GM19099 (cell line): ENCODE measurements at regions not wholly inside any gene's neighbourhood (a gene's known extent, or its start where the extent isn't known, plus 50 kb on each side); places are given as distances from the start of the nearest gene placed in this dataset.

Source experiments
- POLR2A ChIP-seq: IDR thresholded peaks from 3 replicates; pipeline ENCODE4 v1.6.1; 2011; ENCODE audit warnings: low read depth; ENCODE audit not compliant: insufficient read length; ENCODE audit errors: extremely low read depth

DNA sequence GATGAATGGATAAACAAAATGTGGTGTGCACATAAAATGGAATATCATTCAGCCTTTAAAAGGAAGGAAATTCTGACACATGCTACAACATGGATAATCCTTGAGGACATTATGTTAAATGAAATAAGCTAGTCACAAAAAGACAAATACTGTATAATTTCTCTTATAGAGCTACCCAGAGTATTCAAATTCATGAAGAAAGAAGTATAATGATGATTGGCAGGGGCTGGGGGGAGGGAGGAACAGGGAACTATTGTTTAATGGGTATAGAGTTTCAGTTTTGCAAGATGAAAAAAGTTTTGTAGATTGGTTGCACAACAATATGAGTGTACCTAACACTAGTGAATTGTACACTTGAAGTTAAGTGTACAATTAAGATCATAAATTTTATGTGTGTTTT lies 153.9 kb upstream of the STK26 start:
- no peak for TF ChIP-seq POLR2A

DNA sequence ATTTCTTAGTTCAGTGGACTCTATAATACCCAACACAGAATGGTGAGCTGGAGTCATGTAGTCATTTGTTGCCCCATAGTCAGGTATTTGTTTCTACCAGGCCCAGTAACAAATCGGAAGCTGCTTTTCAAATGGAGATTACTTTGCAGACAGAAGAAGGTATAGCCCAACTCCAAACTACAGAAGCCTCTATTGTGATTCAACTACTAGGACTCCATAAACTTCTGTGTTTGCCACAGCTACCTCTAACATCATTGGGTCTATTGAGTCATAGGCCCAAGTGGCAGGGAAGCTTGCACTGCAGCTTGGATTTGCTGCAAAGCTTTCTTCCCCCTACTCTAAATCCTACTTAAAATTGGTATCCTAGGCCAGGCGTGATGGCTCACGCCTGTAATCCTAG lies 148.8 kb upstream of the STK26 start:
- TF ChIP-seq POLR2A: no peak

DNA sequence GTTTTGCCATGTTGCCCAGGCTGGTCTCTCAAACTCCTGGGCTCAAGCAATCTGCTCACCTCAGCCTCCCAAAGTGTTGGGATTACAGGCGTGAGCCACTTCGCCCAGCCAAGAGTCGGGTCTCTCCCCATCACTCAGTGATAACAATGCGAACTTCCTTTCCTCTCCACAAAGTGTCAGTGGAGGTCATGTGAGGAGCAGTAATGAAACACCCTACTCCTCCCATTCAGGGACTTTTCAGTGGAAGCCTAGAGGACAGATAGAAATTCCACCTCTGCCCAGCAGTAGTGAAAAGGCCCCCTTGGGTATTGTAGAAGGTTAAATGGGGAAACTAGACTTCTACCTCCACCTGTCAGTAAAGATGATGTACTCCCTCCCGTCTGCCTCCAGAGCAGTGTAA lies 141.9 kb upstream of the STK26 start:
- TF ChIP-seq POLR2A: no peak

DNA sequence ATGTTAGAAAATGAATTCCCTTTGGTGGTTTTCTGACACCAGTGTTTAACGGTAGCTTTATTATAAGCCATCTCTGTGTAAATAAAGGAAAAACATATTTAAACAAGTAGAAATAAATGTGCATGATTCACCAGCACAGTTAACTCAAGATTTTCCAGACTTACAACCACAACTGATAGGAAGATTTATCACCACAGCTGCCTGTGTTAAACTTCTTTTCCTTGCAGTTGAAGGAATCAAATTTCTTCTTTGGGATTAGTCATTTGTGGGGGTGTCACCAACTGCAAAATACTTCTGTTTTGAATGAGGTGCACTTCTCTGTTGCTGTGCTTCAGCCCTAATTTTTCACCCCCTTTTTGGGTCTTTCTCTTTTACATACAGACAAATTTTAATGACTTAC lies 128.1 kb upstream of the STK26 start:
- TF ChIP-seq POLR2A: no peak

DNA sequence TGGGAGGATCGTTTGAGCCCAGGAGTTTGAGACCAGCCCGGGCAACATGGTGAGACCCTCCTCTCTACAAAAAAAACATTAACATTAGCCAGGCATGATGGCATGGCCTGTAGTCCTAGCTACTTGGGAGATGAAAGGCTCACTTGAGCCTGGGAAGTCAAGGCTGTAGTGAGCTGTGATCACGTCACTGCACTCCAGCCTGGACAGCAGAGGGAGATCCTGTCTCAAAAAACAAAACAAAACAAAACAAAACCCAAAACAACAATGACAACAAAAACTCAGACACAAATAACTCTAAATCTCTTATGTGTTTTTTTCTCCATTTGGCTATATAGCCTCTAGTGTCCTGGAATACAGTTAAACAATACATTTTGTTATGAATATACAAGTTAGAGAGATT lies 127.3 kb upstream of the STK26 start:
- no peak for TF ChIP-seq POLR2A

DNA sequence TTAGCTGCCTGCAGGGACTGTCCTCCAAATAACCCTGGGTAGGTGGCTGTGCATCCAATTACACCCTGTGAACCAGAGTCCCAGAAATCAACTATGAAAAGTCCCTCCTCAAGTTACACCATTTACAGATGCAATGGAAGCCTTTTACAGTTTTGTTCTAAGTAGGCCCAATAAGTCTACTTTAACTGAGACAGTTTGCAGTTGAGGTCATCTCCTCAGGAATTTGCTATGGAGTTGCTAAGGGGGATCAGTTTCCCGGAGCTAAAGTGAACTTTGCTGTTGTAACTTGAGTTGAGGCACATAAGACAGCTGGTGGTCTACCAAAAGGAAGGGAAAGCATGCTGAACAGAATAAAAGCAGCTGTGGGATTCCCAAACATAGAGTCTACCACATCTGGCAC lies 121.6 kb upstream of the STK26 start:
- no peak for TF ChIP-seq POLR2A

DNA sequence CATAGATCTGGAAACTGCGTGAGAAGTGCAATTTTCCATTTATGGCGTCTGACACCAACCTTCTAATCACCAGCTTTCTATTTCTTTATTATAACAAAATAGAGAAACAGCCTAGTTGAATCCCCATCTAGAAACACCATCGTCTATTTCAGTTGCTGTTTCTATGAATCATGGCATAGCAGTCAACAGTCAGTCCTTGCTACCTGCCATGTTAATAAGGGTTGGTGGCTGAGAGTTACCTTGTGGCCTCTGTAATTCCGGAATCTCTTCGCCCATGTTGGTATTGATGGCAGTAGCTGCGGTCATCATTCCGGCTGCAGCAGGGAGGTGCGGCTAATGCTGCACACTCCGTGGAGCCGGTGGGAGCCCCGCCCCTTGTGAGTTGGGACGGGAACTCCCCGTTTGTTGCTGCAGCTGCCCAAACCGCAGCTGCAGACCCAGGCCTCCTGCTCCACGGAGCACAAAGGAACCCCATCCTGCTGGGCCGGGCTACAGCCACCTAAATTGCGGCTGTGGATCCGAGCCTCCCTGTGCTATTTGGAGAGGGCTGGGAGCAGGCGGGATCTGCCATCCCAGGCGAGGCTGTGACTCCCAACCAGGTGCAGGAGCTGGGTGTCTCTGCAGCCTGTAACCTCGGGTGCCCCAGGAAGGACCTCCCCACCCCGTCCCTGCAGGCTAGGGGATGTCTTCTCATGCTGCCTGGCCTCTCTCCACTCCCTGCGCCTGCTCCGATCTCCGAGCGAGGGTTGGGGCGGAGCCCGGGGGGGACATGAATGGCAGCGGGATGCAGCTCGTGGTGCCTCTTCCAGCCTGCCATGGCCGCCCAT lies 115.4 kb upstream of the STK26 start:
- no peak for TF ChIP-seq POLR2A

DNA sequence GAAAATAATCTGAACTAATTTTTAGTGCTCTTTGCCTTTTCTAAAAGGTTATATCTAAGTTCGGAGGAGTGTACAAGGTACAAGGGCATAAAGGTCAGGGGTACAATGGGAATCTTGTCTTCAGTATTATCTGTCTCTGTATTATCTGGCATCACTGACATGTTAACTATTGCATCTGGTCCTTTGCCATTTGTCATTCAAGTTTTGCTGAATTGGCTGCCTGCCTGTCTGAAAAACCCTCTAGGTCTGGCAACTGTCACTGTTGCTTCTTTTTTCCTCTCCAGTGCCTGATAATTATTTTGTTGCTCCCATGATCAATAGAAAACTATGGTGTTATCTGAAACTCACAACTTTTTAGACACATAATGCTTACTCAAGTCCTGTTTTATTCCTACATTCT lies 112.5 kb upstream of the STK26 start:
- no peak for TF ChIP-seq POLR2A

DNA sequence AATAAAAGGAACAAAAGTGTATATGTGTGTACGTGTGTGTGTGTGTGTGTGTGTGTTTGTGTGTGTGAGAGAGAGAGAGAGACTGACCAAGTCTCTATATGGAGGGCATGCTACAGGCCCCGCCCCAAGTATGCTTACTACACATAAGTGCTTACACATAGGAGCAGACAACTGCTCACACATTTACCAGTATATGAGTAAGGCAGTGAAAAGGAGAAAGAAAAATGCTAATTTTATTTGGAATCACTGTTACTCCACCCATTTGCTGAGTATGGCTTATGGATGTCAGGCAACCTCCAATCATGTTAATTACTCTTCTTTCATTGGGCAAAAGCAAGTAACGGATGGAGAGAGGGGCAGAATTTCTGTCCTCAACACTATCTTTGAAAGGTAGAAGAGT lies 107.6 kb upstream of the STK26 start:
- no peak for TF ChIP-seq POLR2A

DNA sequence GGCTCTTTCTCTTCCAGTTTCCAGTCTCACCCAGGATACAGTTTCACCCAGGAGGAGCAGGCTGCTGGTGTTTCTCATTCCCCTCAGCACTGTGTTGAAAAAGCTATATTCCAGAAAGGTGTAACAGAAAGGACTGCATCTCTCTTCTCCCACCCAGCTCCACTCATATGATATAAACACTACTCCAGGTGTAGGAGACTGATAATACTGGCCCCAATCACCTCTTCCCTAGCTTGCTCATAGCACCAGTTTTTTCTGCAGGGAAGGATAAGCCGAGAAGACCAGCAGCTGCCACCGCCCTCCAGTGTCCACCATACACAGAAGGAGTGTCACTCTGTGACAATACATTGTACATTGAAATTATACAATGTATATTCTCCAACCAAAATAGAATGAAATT lies 105.5 kb upstream of the STK26 start:
- TF ChIP-seq POLR2A: no peak

DNA sequence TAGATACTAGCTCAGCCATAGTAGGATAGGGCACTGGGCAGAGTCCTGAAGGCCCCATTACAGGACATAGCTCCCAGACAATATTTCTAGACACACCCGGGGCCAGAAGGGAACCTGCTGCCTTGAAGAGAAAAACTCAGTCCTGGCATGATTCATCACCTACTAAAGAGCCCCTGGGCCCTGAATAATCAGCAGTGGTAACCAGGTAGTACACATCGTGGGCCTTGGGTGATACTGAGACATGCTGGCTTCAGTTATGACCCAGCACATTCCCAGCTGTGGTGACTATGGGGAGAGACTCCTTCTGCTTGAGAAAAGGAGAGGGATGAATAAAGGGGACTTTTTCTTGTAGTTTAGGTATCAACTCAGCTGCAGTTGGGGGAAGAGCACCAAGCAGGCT lies 104.3 kb upstream of the STK26 start:
- no peak for TF ChIP-seq POLR2A

DNA sequence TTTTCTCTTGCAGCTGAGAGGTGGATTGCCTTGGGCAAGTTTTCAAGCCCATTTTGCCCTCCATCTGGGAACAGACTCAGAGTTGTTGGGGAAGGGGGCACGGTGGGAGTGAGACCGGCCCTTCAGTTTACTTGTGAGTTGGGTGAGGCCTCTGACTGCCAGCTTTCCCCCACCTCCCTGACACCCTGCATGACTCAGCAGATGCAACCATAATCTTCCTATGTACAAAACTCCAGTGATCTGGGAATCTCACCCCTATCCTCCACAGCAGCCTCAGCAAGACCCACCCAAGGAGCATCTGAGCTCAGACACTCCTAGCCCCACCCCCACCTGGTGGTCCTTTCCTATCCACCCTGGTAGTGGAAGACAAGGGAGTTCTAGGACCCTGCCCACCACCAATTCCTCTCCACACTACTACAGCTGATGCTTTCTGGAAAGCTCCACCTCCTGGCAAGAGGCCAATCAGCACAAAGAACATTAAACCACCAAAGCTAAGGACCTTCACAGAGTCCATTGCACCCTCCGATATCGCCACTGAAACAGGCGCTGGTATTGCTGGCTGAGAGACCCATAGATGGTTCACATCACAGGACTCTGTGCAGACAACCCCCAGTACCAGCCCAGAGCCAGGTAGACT lies 99.4 kb upstream of the STK26 start:
- TF ChIP-seq POLR2A: no peak

DNA sequence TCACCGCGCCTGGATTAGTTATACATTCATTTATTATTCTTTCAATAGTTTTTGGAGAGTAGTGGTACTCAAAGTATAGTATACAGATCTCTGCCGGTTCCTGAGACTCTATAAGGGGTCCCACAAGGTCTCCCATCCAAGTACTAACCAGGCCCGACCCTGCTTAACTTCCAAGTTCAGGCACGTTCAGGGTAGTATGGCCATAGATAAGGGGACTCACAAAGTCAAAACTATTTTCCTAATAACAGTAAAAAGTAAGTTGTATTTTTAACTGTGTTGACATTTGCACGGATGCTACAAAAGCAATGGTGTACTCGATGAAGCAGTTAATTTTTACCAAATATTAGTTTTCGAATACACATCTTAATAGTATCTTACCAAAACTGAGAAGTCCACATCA lies 84.4 kb upstream of the STK26 start:
- no peak for TF ChIP-seq POLR2A

DNA sequence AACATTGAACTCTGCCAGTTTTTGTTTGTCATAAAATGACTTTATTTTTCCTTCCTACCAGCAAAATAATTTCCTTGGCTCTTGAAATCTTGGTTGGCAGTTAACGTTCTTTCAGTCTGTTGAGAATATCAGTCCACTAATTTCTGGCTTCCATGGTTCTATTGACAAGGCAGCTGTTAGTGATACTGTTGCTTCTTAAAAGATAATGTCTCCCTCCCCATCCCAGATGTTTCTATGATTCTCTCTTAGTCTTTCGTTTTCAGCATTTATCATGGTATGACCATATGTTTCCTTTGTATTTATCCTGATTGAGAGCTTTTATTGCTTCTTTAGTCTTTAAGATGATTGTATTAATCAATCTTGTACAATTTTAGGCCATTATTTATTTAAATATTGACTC lies 81.1 kb upstream of the STK26 start:
- TF ChIP-seq POLR2A: no peak

DNA sequence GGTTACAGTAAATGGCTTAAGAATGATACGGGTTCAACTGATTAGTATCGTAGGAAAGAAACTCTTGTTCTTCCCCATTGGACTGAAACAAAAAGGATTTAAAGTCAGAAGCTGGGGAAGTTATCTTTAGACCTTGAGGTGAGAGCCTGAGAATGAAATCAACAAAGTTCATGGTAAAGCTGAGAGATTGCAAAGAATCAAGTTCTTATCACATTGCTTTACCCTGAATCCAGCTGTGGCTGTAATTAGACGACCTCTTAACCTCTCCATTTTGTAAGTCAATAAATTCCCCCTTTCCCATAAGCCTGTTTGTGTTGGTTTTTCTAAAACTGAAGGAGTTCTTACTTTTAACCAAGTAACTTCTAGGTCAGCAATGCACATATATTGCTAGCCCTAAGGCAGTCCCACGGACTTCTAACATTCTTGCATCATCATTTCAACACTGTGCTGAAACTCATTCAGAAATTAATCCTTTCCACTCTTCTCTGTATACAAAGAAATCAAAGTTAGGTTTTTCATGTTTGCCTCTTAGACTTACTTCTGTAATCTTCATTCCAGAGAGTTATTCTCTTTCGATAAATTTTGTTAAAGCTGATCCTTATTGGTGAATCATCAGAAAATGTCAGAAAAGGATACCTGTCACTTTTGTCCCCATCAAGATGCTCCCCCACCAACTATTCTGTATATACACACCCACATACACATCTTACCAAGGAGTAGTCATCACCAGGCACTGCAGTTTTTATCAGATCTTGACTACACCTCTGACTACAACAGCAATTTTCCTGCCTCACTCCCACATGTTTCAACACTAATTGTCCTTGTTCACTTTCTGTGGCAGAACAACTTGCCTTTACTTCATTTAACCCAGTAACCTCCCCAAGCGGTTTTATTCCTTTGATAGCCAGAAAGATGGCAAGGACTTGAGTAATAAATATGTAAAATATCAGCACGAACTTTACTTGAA lies 77.9 kb upstream of the STK26 start:
- no peak for TF ChIP-seq POLR2A

DNA sequence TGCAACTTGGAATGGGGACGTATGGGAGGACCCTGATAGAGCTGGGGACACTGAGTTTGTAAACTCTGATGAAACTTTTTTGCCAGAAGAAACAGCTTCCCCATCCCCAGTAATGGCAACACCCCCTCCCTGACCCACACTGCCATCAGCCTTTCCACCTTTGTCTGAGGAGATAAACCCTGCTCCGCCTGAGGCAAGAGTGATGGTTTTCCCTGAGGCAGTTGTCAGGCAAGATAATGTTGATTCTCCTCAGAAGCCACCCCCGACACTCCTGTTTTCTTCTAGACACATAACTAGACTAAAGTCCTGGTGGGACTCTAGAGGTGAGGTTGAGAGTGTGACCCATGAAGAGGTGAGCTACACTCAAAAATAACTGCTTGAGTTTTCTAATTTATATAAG lies 71.9 kb upstream of the STK26 start:
- no peak for TF ChIP-seq POLR2A

DNA sequence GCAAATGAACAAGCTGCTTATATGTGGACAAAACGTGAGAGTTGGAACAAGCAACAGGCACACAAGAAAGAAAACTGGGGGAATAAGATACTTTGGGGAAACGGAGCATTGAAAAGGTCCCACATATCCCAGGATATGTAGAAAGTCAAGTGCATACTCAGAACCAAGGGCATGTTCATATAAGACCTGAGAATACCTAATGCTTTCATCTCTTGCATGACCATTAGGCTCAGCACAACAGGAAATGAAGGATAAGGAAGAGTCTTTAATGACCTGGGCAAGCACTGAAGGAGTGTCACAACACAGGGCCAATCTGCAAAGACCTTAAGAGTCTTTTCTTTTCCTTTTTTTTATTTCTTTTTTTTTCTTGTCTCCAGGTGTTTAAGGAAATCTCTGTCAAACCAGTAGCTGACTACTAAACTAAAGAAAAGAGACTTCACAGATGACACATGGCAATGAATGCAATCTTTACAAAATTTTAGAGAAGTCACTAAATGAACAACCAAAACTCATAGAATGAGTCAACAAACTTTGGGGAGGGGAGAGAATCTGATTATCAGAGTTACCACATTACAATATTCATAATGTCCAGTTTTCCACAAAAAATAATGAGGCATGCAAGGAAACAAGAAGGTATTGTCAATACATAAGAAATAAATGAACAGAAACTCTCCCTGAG lies 67.9 kb upstream of the STK26 start:
- TF ChIP-seq POLR2A: no peak
